ENCODE measurements at regions not wholly inside any gene's neighbourhood (a gene's known extent, or its start where the extent isn't known, plus 50 kb on each side); places are given as distances from the start of the nearest gene placed in this dataset.
A peak's percentile ranks its signal among the peaks of the same experiment; 100 is the strongest.
"Not testable (repeated sequence)": the region's sequence is repeated elsewhere in the genome, so short reads cannot be mapped to it uniquely, and the experiment has no call there.

DNA sequence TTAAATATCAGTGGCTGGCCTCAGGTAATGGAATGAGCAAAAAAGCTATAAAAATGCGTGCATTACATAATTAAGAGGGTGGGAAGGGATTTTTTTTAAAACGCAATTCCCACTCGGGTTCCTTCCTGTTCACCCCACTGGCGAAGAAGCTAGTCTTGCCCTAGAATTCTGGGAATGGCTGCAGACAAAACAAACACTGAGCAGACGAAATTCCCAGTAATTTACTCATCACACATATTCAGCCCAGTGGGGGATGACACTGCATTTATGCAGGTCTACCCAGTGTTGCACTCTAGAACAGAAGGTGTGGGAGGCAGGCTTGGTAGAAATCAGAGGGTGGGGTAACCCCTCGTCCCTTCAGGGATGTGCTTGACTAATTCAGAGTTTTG lies 2695.0 kb upstream of the DEFB115 start:
- 53 to 59% (median 58%) methylated on average over 6 of the region's 6 CpGs for WGBS, 3 donors
- no peak overlapping the region for H3K27ac ChIP-seq (ENCODE audit: low read depth, low read length)

DNA sequence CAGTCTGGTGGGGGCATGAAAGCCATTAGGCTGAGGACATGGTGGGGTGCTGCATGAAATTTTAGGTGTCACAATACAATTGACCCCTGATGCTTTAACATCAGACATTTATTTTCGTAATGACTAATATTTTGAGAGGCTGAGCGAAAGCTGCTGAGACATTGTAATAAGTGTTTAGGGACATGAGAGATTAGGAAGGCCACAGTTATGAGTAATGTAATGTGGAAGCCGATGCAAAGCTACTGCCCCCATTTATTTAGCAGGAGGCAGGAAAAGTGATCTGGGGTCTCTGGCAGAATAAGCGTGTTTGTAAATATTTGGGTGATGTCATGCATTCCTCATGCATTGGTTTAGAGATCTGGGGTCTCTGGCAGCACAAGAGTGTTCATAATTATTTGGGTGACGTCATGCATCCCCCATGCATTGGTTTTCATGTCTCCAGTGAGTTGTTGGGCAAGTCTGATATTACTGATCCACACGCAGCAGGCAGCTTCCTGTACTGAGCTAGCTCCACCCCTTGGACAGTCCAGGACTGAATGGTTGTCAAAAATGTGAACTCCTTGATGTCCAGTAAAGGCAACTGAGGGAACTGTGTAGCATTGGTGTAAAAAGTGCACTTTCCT lies 2694.5 kb upstream of the DEFB115 start:
- H3K27ac ChIP-seq (ENCODE audit: low read depth, low read length), result not testable (repeated sequence)
- 57 to 61% (median 59%) methylated on average over 6 of the region's 6 CpGs for WGBS, 3 donors

DNA sequence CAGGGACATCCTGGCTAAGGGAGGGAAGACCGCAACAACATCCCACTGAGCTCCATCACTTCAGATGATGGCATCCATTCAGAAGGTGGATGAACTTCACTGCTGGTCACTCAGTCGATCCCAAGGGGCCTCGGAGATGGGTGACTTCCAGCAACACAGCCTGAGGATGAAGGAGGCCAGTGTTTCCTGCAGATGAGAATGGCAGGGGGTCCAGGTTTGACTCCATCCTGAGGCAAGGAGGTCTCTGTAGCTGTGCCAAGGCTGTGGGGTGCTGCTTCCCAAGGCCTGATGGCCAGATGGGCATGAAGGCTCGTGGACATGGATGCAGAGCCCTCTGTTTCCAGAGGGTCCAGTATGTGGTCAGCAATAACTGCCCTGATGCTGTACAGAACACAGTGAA lies 2693.4 kb upstream of the DEFB115 start:
- WGBS, 3 donors, result 59 to 65% (median 61%) methylated on average over 4 of the region's 4 CpGs
- H3K27ac ChIP-seq (ENCODE audit: low read depth, low read length), result not testable (repeated sequence)

DNA sequence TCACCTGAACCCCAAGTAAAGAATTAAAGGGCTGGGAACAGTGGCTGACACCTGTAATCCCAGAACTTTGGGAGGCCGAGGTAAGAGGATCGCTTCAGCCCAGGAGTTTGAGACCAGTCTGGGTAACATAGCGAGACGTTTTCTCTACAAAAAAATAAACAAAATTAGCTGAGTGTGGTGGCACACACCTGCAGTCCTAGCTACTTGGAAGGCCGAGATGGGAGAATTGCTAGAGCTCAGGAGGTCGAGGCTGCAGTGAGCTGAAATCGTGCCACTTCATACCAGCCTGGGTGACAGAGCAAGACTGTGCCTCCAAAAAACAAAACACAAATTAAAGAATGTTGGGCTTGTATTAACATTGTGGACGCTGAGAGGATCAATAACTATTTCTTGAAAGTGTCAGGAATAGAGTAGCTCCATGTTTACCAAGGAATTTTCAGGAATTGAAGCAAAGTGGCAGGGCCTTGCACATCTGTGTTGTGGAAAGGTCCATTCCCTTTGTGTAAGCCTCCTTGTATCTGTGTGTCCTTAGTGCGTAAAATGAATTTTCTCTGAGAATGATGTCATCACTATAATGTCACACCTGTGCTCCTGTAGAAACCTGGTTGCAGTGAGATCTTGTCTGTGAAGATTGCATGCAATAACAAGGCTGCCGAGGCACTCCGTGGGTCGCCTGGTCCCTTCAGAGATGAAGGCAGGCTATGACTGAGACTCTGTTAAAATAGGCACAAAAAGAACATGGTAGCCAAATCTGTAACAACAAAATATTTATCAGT lies 2692.6 kb upstream of the DEFB115 start:
- WGBS, 3 donors, result 57 to 64% (median 60%) methylated on average over 12 of the region's 12 CpGs

DNA sequence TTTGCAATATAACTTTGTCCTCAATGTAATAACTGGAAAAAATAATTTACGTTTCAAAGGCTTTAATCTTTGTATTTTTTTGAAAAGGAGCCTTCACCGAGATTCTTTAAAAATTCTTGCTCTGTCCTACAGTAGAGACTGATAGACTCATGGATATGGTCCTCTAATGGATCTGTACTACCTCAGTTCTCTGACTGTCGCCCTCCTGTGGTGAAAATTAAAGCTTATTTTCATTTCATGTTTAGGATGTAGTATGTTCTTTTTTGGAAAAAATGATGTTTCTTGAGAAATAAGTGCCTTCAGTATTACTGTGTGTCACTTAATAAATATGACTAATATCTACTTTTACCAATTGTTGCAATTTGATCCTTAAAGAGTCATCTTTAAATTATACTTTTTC lies 2681.5 kb upstream of the DEFB115 start:
- H3K27ac ChIP-seq (ENCODE audit: low read depth, low read length), result not testable (repeated sequence)
- 61 to 65% (median 61%) methylated on average over 2 of the region's 3 CpGs for WGBS, 3 donors

More for the DNA sequence above, 2692.6 kb upstream of the DEFB115 start:
- H3K27ac ChIP-seq (ENCODE audit: low read depth, low read length), result not testable (repeated sequence)

DNA sequence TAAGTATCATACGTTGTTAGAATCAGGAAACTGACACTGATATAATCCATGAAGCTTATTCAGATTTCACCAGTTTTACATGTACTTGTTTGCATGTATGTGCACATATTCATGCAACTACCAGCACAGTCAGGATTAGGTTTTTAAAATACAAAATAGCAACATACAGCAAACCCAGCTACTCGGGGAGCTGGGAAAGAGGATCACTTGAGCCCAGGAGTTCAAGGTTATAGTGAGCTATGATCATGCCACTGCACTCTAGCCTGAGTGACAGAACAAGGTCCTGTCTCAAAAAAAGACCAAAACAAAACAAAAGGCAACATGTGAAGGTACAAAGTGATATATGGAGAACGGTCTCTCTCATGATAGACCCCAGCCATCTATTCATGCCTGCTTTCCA lies 2665.8 kb upstream of the DEFB115 start:
- 74 to 91% (median 86%) methylated on average over 2 to 3 of the region's 3 CpGs for WGBS, 3 donors
- not testable (repeated sequence) for H3K27ac ChIP-seq (ENCODE audit: low read depth, low read length)

DNA sequence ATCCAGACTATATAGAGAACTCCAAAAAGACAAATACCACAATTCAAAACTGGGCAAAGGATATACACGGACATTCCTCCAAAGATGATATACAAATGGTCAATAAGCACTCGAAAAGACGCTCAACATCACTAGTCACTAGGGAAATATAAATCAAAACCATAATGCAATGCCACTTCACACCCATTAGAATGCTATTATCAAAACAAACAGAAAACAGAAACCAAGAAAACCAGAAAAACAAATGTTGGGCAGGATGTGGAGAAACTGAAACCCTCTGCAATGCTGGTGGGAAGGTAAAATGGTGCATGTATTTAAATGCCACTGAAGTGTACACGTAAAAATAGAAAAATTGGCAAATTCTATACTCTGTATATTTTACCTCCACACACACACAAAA lies 2664.1 kb upstream of the DEFB115 start:
- 65 to 91% (median 88%) methylated on average over 4 of the region's 4 CpGs for WGBS, 3 donors
- not testable (repeated sequence) for H3K27ac ChIP-seq (ENCODE audit: low read depth, low read length)

DNA sequence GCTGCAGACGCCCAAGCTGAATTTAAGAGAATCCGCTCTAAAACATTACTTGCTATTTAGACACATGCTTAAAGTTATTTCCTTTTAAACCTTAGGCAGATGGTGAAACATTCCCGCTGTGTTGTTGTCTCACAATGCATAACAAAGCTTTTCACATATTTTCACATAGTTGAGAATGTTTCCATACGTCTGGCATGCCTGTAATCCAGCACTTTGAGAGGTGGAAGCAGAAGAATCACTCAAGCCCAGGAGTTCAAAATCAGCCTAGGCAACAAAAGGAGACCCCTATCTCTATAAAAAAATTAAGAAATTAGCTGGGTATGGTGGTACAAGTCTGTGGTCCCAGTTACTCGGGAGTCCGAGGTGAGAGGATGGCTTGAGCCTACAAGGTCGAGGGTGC lies 2663.0 kb upstream of the DEFB115 start:
- H3K27ac ChIP-seq (ENCODE audit: low read depth, low read length), result not testable (repeated sequence)
- WGBS, 3 donors, result 71 to 82% (median 80%) methylated on average over 4 to 5 of the region's 7 CpGs

DNA sequence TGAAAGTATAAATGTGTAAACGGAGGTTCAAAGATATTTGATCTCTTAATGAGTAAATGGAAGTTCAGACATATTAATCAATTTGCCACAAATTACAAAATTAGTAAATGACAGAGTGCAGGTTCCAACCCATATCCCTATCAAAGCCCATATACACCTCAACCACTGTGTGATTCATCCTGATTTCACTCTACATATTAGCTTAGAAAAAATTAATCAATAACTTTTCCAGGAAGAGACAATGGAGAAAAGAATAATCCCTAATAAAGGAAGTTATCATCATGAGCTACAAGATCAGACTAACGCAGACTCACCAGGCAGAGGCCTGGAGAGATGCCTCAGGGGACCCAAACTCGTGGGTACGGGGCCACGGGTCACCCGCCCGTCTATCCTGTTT lies 2655.5 kb upstream of the DEFB115 start:
- H3K27ac ChIP-seq (ENCODE audit: low read depth, low read length), result not testable (repeated sequence)
- 2 to 18% (median 4%) methylated on average over 4 to 7 of the region's 7 CpGs for WGBS, 3 donors

DNA sequence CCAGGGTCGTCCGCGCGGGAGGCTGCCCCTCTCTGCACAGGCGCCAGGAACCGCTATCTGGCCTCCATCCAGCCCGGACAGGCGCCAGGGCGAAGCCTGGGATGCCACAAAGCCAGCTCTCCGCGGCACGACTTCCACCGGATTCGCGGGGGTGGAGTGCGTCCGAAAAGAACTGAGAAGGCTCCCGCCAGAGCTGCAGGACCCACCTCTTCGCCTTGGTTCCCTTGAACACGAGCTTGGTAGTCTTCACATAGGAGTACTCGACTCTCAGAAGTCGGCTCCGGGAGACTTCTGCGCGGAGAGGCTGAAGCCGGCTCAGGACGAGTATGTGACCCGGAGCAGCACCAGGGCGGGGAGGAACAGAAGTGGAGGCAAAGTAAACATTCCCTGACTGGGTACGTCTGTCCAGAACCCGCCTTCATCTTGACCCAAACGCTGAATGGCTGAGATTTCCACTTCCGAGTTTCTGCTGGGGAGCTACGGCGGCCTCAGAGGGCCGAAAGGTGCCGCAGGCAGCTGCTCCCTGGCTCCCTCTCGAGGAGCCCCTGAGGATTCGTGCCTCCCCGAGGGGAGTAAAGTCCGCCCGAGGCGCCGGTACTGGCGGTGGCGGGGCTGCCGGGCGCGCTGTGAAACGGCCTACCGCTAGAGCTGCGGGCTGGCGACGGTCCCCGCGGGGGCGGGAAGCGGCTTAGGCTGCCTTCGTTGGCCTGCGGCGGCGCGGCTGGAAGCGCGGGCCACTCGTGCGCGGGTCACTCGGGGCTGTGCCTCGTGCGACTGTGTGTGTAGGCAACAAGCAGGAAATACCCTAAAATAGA lies 2654.9 kb upstream of the DEFB115 start:
- peak overlapping the region; percentile 21 for H3K27ac ChIP-seq (ENCODE audit: low read depth, low read length)
- 1 to 12% (median 4%) methylated on average over 71 of the region's 71 CpGs for WGBS, 3 donors

DNA sequence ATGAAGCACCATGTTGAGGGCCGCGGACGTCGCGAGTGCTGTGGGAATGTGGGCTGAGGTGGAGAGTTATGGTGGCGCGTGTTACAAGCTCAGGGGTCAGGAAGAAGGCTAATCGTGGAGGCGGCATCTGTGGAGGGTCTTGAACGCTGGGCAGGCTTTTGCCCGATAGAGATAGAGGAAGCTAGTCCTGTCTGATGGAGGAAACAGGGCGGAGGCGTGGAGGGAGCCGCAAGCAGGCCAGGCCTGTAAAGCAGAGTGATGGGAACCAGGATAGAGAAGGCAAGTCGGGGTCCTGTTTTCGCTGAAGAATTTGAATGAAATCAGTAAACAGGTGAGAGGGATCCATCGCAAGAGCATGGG lies 2654.3 kb upstream of the DEFB115 start:
- not testable (repeated sequence) for H3K27ac ChIP-seq (ENCODE audit: low read depth, low read length)

DNA sequence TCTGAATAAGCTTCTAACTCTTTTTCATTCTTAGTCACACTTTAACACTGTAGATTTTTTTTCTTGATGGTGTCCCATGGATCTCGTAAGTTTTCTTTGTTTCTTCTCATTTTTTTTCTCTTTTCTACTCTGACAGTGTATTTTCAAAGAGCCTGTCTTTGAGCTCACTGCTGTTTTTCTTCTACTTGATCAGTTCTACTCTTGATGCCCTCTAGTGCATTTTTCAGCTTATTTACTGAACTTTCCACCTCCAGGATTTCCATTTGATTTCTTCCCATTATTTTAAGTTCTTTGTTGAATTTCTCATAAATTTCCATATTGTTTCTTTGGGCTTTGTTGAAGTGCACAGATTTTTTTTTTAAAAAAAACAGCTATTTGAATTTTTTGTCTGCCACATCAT lies 2641.1 kb upstream of the DEFB115 start:
- WGBS, 3 donors, result 30 to 47% (median 45%) methylated on average over 1 of the region's 1 CpG
- no peak overlapping the region for H3K27ac ChIP-seq (ENCODE audit: low read depth, low read length)

More for the DNA sequence above, 2654.3 kb upstream of the DEFB115 start:
- WGBS, 3 donors, result 60 to 67% (median 63%) methylated on average over 16 to 17 of the region's 17 CpGs

DNA sequence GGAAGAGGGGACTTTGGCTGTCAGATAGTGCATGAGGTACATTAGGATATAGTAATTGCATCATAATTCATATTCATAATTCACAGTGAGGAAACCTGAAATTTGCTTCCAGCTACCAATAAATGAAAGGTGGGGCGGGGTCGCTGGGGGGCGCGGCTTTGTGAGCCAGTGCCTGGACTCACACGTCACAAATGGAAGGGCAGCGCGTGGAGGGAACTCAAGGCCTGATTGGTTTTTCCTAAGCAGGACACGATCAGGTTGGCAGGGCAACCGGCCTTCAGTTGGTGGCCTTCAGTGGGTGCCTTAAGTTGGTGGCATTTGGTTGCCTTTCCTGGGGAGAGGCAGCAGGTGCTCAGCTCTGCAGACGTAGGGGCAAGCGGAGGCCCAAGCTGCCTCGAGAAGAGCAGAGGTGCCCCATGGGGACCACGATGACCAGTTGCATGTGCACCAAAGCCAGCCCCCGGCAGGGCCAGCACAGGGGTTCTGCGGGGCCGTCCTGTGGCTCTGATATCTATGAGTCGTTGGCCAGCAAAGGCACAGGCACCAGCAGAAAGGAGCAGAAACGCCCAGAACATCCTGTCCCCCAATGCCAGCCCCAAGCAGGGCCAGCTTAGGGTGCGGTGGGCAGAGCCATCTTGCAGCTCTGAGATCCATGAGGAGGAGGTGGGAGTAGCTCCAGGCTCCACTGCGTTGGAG lies 2637.4 kb upstream of the DEFB115 start:
- WGBS, 3 donors, result 68 to 77% (median 76%) methylated on average over 20 of the region's 20 CpGs

DNA sequence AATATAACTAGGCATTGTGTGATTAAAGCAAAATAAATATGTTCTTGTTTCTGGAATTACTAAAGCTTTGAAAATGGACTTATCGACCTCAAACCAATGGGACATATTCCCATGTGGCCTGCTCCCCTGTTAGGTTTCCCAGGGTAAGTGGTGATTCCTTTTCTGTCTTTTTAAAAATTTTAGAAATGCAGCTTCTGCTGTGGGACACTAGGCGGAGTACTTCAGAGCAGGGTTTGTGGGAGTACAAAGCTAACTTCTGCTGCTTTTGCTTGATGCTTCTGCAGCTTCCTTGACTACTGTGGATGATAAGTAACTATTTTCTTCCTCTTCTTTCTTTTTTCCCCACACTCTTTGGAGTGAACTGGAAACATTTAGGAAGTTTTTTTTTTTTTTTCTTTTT lies 2632.4 kb upstream of the DEFB115 start:
- WGBS, 3 donors, result 49 to 65% (median 50%) methylated on average over 2 of the region's 2 CpGs
- not testable (repeated sequence) for H3K27ac ChIP-seq (ENCODE audit: low read depth, low read length)

More for the DNA sequence above, 2637.4 kb upstream of the DEFB115 start:
- not testable (repeated sequence) for H3K27ac ChIP-seq (ENCODE audit: low read depth, low read length)

DNA sequence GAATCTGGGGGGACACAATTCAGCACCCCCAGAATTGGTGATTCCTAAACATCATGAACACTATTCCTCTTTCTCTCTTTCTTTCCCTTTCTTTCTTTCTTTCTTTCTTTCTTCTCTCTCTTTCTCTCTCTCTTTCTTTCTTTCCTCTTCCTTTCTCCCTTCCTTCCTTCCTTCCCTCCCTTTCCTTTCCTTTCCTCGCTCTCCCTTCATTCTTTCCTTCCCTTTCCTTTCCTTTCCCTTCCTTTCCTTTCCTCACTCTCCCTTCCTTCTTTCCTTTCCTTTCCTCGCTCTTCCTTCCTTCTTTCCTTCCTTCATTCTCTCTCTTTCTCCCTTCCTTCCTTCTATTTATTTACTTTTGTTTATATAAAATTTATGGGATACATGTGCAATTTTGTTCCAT lies 2616.6 kb upstream of the DEFB115 start:
- WGBS, 3 donors, result 43 to 61% (median 48%) methylated on average over 2 of the region's 2 CpGs
- H3K27ac ChIP-seq (ENCODE audit: low read depth, low read length), result not testable (repeated sequence)
